ENCODE measurements at regions not wholly inside any gene's neighbourhood (a gene's known extent, or its start where the extent isn't known, plus 50 kb on each side); places are given as distances from the start of the nearest gene placed in this dataset.

- no peak for DNase-seq
- H3K79me2 ChIP-seq (ENCODE audit: low read length) = no peaks in the 10 kb centered on the region
- H2AFZ ChIP-seq (ENCODE audit: low read length) = no peak overlapping the region
- intact Hi-C loops (cut with micrococcal nuclease) = no loop called here
- H3K9me3 ChIP-seq (ENCODE audit: low read length) = no peaks in the 10 kb centered on the region
- TF ChIP-seq EZH2 (IDR thresholded peaks at IDR 0.05; ENCODE audit: low read length, unreplicated experiment) (no peak), CTCF (conservative IDR thresholded peaks at IDR 0.05; ENCODE audit: low read depth, low read length) (no peak), EZH2phosphoT487 (IDR thresholded peaks at IDR 0.05; ENCODE audit: borderline replicate concordance, low read length) (no peak)
- no TSS peak for BruUV-seq (replicated peaks)
- no peaks in the 10 kb centered on the region for H3K27me3 ChIP-seq (ENCODE audit: low read length)
- H3K4me2 ChIP-seq (ENCODE audit: low read length) = no peak overlapping the region
- no peaks in the 10 kb centered on the region for H3K4me1 ChIP-seq (ENCODE audit: insufficient read depth, low read length)
- H3K9me2 ChIP-seq (replicated peaks; ENCODE audit: low read length) = no peaks in the 10 kb centered on the region
- ATAC-seq = no peak
- no peaks in the 10 kb centered on the region for H3F3A ChIP-seq (ENCODE audit: low read length, unreplicated experiment)
- no peak overlapping the region for H3K27ac ChIP-seq (ENCODE audit: low read length)
- no peaks in the 10 kb centered on the region for H3K36me3 ChIP-seq (ENCODE audit: low read depth, low read length)
- no peak overlapping the region for H3K4me3 ChIP-seq (ENCODE audit: low read length)
- no peak overlapping the region for H3K9ac ChIP-seq (ENCODE audit: low read length)
- no peaks in the 10 kb centered on the region for H4K20me1 ChIP-seq (ENCODE audit: low read length)
- POLR2A ChIA-PET (ENCODE audit: unreplicated experiment) = no interaction called here
- CTCF ChIA-PET = no interaction called here
Measured at GRCh38 chr12:107492393-107493134, 193.0 kb upstream of the PWP1 start.

GRCh38 chr12:107493135-107493494, 192.5 kb upstream of the PWP1 start:
- Histone ChIP-seq H3K27me3 (ENCODE audit: low read length) (no peaks in the 10 kb centered on the region), H3K9ac (ENCODE audit: low read length) (no peak overlapping the region), H3K27ac (ENCODE audit: low read length) (no peak overlapping the region), H3K4me1 (ENCODE audit: insufficient read depth, low read length) (no peaks in the 10 kb centered on the region), H3K9me3 (ENCODE audit: low read length) (no peaks in the 10 kb centered on the region), H2AFZ (ENCODE audit: low read length) (no peak overlapping the region), H3K4me3 (ENCODE audit: low read length) (no peak overlapping the region), H3F3A (ENCODE audit: low read length, unreplicated experiment) (no peaks in the 10 kb centered on the region), H3K79me2 (ENCODE audit: low read length) (no peaks in the 10 kb centered on the region), H4K20me1 (ENCODE audit: low read length) (no peaks in the 10 kb centered on the region), H3K4me2 (ENCODE audit: low read length) (no peak overlapping the region), H3K36me3 (ENCODE audit: low read depth, low read length) (no peaks in the 10 kb centered on the region), H3K9me2 (replicated peaks; ENCODE audit: low read length) (no peaks in the 10 kb centered on the region)
- no peak for ATAC-seq
- TF ChIP-seq EZH2 (IDR thresholded peaks at IDR 0.05; ENCODE audit: low read length, unreplicated experiment) = no peak
- no peak for TF ChIP-seq CTCF (conservative IDR thresholded peaks at IDR 0.05; ENCODE audit: low read depth, low read length)
- TF ChIP-seq EZH2phosphoT487 (IDR thresholded peaks at IDR 0.05; ENCODE audit: borderline replicate concordance, low read length) = no peak
- ChIA-PET CTCF (no interaction called here), POLR2A (ENCODE audit: unreplicated experiment) (no interaction called here)
- no peak for DNase-seq
- intact Hi-C loops (cut with micrococcal nuclease) = no loop called here
- BruUV-seq (replicated peaks) = no TSS peak

- BruUV-seq (replicated peaks) = no TSS peak
- no peaks in the 10 kb centered on the region for H3K36me3 ChIP-seq (ENCODE audit: low read depth, low read length)
- no peak for DNase-seq
- H3K9me2 ChIP-seq (replicated peaks; ENCODE audit: low read length) = no peaks in the 10 kb centered on the region
- no peak overlapping the region for H3K9ac ChIP-seq (ENCODE audit: low read length)
- POLR2A ChIA-PET (ENCODE audit: unreplicated experiment) = no interaction called here
- H3K4me1 ChIP-seq (ENCODE audit: insufficient read depth, low read length) = no peaks in the 10 kb centered on the region
- CTCF ChIA-PET = no interaction called here
- H3K27me3 ChIP-seq (ENCODE audit: low read length) = no peaks in the 10 kb centered on the region
- intact Hi-C loops (cut with micrococcal nuclease) = no loop called here
- no peaks in the 10 kb centered on the region for H4K20me1 ChIP-seq (ENCODE audit: low read length)
- no peaks in the 10 kb centered on the region for H3F3A ChIP-seq (ENCODE audit: low read length, unreplicated experiment)
- no peak overlapping the region for H3K4me2 ChIP-seq (ENCODE audit: low read length)
- H3K79me2 ChIP-seq (ENCODE audit: low read length) = no peaks in the 10 kb centered on the region
- no peaks in the 10 kb centered on the region for H3K9me3 ChIP-seq (ENCODE audit: low read length)
- no peak overlapping the region for H3K27ac ChIP-seq (ENCODE audit: low read length)
- H2AFZ ChIP-seq (ENCODE audit: low read length) = no peak overlapping the region
- no peak for ATAC-seq
- TF ChIP-seq EZH2phosphoT487 (IDR thresholded peaks at IDR 0.05; ENCODE audit: borderline replicate concordance, low read length) = no peak
- TF ChIP-seq CTCF (conservative IDR thresholded peaks at IDR 0.05; ENCODE audit: low read depth, low read length) = no peak
- no peak for TF ChIP-seq EZH2 (IDR thresholded peaks at IDR 0.05; ENCODE audit: low read length, unreplicated experiment)
- no peak overlapping the region for H3K4me3 ChIP-seq (ENCODE audit: low read length)
Measured at GRCh38 chr12:107493666-107494065, 191.9 kb upstream of the PWP1 start.

Measured in PC-3 (cell line).